DMS53 treated with DMSO at 0.1 percent for 48 hours (cell line): ENCODE measurements at regions not wholly inside any gene's neighbourhood (a gene's known extent, or its start where the extent isn't known, plus 50 kb on each side); places are given as distances from the start of the nearest gene placed in this dataset.

Source experiments
- DNase-seq: peaks from one replicate; lab custom pipeline; 2025; ENCODE audit not compliant: unreplicated experiment; lab: John Stamatoyannopoulos, UW

- no peak for DNase-seq
Observed at GRCh38 chr6:92181347-92181746, 1238.0 kb downstream of the EPHA7 start.

GRCh38 chr6:92180090-92180489, 1239.3 kb downstream of the EPHA7 start:
- no peak for DNase-seq

GRCh38 chr6:92176666-92177065, 1242.7 kb downstream of the EPHA7 start:
- DNase-seq = no peak

GRCh38 chr6:92174398-92175073, 1244.8 kb downstream of the EPHA7 start:
- no peak for DNase-seq

- DNase-seq = no peak
Observed at GRCh38 chr6:92169506-92169905, 1249.9 kb downstream of the EPHA7 start.

- DNase-seq = no peak
Observed at GRCh38 chr6:92166666-92167065, 1252.7 kb downstream of the EPHA7 start.

- no peak for DNase-seq
Observed at GRCh38 chr6:92161953-92162352, 1257.4 kb downstream of the EPHA7 start.

- no peak for DNase-seq
Observed at GRCh38 chr6:92160226-92160625, 1259.1 kb downstream of the EPHA7 start.

- DNase-seq = no peak
Observed at GRCh38 chr6:92159046-92159445, 1260.3 kb downstream of the EPHA7 start.

GRCh38 chr6:92150553-92150952, 1268.8 kb downstream of the EPHA7 start:
- no peak for DNase-seq

GRCh38 chr6:92147246-92147645, 1272.1 kb downstream of the EPHA7 start:
- no peak for DNase-seq

GRCh38 chr6:92139601-92140000, 1279.8 kb downstream of the EPHA7 start:
- no peak for DNase-seq

- no peak for DNase-seq
Observed at GRCh38 chr6:92132957-92133356, 1286.4 kb downstream of the EPHA7 start.

- DNase-seq = no peak
Observed at GRCh38 chr6:92132457-92132856, 1286.9 kb downstream of the EPHA7 start.

GRCh38 chr6:92130944-92131343, 1288.4 kb downstream of the EPHA7 start:
- DNase-seq = no peak

- DNase-seq = no peak
Observed at GRCh38 chr6:92126983-92127382, 1292.4 kb downstream of the EPHA7 start.

- DNase-seq = no peak
Observed at GRCh38 chr6:92126088-92126487, 1293.3 kb downstream of the EPHA7 start.

- no peak for DNase-seq
Observed at GRCh38 chr6:92125681-92126080, 1293.7 kb downstream of the EPHA7 start.

- no peak for DNase-seq
Observed at GRCh38 chr6:92124200-92124651, 1295.1 kb downstream of the EPHA7 start.

- no peak for DNase-seq
Observed at GRCh38 chr6:92122746-92123145, 1296.6 kb downstream of the EPHA7 start.

GRCh38 chr6:92121228-92121627, 1298.1 kb downstream of the EPHA7 start:
- no peak for DNase-seq

GRCh38 chr6:92117800-92118199, 1301.6 kb downstream of the EPHA7 start:
- peak; percentile 23 for DNase-seq

- no peak for DNase-seq
Observed at GRCh38 chr6:92114797-92115196, 1304.6 kb downstream of the EPHA7 start.
